ENCODE measurements at regions not wholly inside any gene's neighbourhood (a gene's known extent, or its start where the extent isn't known, plus 50 kb on each side); places are given as distances from the start of the nearest gene placed in this dataset.
A peak's percentile ranks its signal among the peaks of the same experiment; 100 is the strongest.

- 96 to 99% (median 97%) methylated on average over 6 of the region's 6 CpGs for WGBS, 3 donors
- TF ChIP-seq EP300 (IDR thresholded peaks at IDR 0.05) (no peak), POLR2A (IDR thresholded peaks at IDR 0.05) (no peak), CTCF (IDR thresholded peaks at IDR 0.05) (no peak)
- no peak for DNase-seq
- Histone ChIP-seq H3K27ac (no peak overlapping the region), H3K4me3 (no peak overlapping the region), H3K4me1 (ENCODE audit: insufficient read depth) (no peaks in the 10 kb centered on the region), H3K9me3 (no peaks in the 10 kb centered on the region), H3K27me3 (no peaks in the 10 kb centered on the region), H3K36me3 (no peaks in the 10 kb centered on the region)
- intact Hi-C loops (cut with DNase I): no loop called here
Observed at GRCh38 chr7:138267934-138268333, 191.7 kb downstream of the AKR1D1 start.

GRCh38 chr7:138276891-138277290, 183.2 kb upstream of the TRIM24 start:
- intact Hi-C loops (cut with DNase I): no loop called here
- H3K36me3 ChIP-seq: no peaks in the 10 kb centered on the region
- H3K27ac ChIP-seq: no peak overlapping the region
- no peak for DNase-seq
- H3K9me3 ChIP-seq: no peaks in the 10 kb centered on the region
- TF ChIP-seq EP300 (IDR thresholded peaks at IDR 0.05): no peak
- TF ChIP-seq CTCF (IDR thresholded peaks at IDR 0.05): no peak
- TF ChIP-seq POLR2A (IDR thresholded peaks at IDR 0.05): no peak
- no peaks in the 10 kb centered on the region for H3K4me1 ChIP-seq (ENCODE audit: insufficient read depth)
- H3K4me3 ChIP-seq: no peak overlapping the region
- no peaks in the 10 kb centered on the region for H3K27me3 ChIP-seq

GRCh38 chr7:138278601-138279000, 181.5 kb upstream of the TRIM24 start:
- TF ChIP-seq EP300 (IDR thresholded peaks at IDR 0.05): no peak
- no peak for TF ChIP-seq POLR2A (IDR thresholded peaks at IDR 0.05)
- TF ChIP-seq CTCF (IDR thresholded peaks at IDR 0.05): no peak
- Histone ChIP-seq H3K9me3 (no peaks in the 10 kb centered on the region), H3K4me3 (no peak overlapping the region), H3K27me3 (no peaks in the 10 kb centered on the region), H3K27ac (no peak overlapping the region), H3K4me1 (ENCODE audit: insufficient read depth) (no peaks in the 10 kb centered on the region), H3K36me3 (no peaks in the 10 kb centered on the region)
- intact Hi-C loops (cut with DNase I): no loop called here
- DNase-seq: no peak
- WGBS, 3 donors: 80 to 87% (median 86%) methylated on average over 2 of the region's 2 CpGs

DNA sequence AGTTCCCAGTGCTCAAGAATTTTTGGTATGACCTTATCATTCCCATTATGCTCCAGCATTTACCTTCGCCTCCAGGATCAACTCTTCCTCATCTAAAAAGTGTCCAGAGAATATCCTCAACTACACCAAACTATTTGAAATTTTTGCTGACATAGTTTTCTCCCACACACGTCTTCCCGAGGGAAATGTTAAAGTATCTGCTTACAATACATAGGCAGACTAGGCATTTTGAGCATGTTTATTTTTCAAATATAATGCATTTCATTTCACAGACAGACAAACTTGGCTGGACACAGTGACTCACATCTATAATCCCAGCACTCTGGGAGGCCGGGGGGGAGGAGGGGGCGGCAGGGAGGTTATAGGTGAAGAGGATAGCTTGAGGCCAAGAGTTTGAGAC, 177.1 kb upstream of the TRIM24 start:
- TF ChIP-seq POLR2A (IDR thresholded peaks at IDR 0.05): no peak
- TF ChIP-seq CTCF (IDR thresholded peaks at IDR 0.05): no peak
- no peak for TF ChIP-seq EP300 (IDR thresholded peaks at IDR 0.05)
- Histone ChIP-seq H3K36me3 (no peaks in the 10 kb centered on the region), H3K4me1 (ENCODE audit: insufficient read depth) (peaks cover 3% of the 10 kb centered on the region), H3K4me3 (no peak overlapping the region), H3K27ac (no peak overlapping the region), H3K9me3 (no peaks in the 10 kb centered on the region), H3K27me3 (no peaks in the 10 kb centered on the region)
- DNase-seq: no peak
- intact Hi-C loops (cut with DNase I): no loop called here
- WGBS, 3 donors: 45 to 53% (median 45%) methylated on average over 5 of the region's 5 CpGs

GRCh38 chr7:138285129-138285528, 174.9 kb upstream of the TRIM24 start:
- TF ChIP-seq CTCF (IDR thresholded peaks at IDR 0.05) (no peak), EP300 (IDR thresholded peaks at IDR 0.05) (no peak), POLR2A (IDR thresholded peaks at IDR 0.05) (no peak)
- no peak overlapping the region for H3K27ac ChIP-seq
- no peaks in the 10 kb centered on the region for H3K9me3 ChIP-seq
- 10 to 19% (median 11%) methylated on average over 1 of the region's 1 CpG for WGBS, 3 donors
- H3K4me3 ChIP-seq: no peak overlapping the region
- intact Hi-C loops (cut with DNase I): no loop called here
- H3K4me1 ChIP-seq (ENCODE audit: insufficient read depth): peaks cover 3% of the 10 kb centered on the region
- H3K27me3 ChIP-seq: no peaks in the 10 kb centered on the region
- peak; percentile 23 to 56 (median 39) for DNase-seq
- no peaks in the 10 kb centered on the region for H3K36me3 ChIP-seq
